Bronchial epithelial cell (primary cell): ENCODE measurements at regions not wholly inside any gene's neighbourhood (a gene's known extent, or its start where the extent isn't known, plus 50 kb on each side); places are given as distances from the start of the nearest gene placed in this dataset.
"Not testable (repeated sequence)": the region's sequence is repeated elsewhere in the genome, so short reads cannot be mapped to it uniquely, and the experiment has no call there.

Experiments used
- DNase-seq: peaks from one replicate; pipeline ENCODE4 v3.0.0-alpha.2; 2010; ENCODE audit warnings: low read depth
- FAIRE-seq: peaks from 2 replicates; lab custom pipeline; 2011; peaks lifted over from hg19 to GRCh38; lab: Jason Lieb, UNC
- H3K27me3 ChIP-seq: 2 replicates; pipeline ENCODE4 v1.5.1; 2011; ENCODE audit warnings: low read length; ENCODE audit not compliant: control insufficient read depth, insufficient read depth
- H3K36me3 ChIP-seq: 2 replicates; pipeline ENCODE4 v1.5.1; 2011; ENCODE audit warnings: low read length; ENCODE audit not compliant: control insufficient read depth, insufficient read depth
- H3K4me3 ChIP-seq: 2 replicates; pipeline ENCODE4 v1.5.1; 2011; ENCODE audit warnings: mild to moderate bottlenecking, low read depth, low read length, control low read depth
- CTCF ChIP-seq: IDR thresholded peaks from 2 replicates; pipeline ENCODE4 v1.5.1; 2011; ENCODE audit warnings: mild to moderate bottlenecking, moderate library complexity, low read length, control low read depth, inconsistent platforms; ENCODE audit not compliant: insufficient read depth, severe bottlenecking

- FAIRE-seq (no peak), DNase-seq (no peak)
- Histone ChIP-seq H3K27me3 (no peaks in the 10 kb centered on the region), H3K36me3 (no peaks in the 10 kb centered on the region), H3K4me3 (no peak overlapping the region)
- no peak for TF ChIP-seq CTCF
Measured at GRCh38 chr6:112936504-112936903, 589.4 kb downstream of the RFPL4B start.

- not testable (repeated sequence) for H3K27me3 ChIP-seq, DNase-seq, H3K4me3 ChIP-seq, FAIRE-seq, H3K36me3 ChIP-seq
Measured at GRCh38 chr6:112937690-112938089, 590.6 kb downstream of the RFPL4B start.

- FAIRE-seq = no peak
- Histone ChIP-seq H3K4me3 (no peak overlapping the region), H3K36me3 (no peaks in the 10 kb centered on the region), H3K27me3 (no peaks in the 10 kb centered on the region)
- no peak for TF ChIP-seq CTCF
- peak; percentile 15 for DNase-seq
Measured at GRCh38 chr6:112938650-112939049, 591.5 kb downstream of the RFPL4B start.

GRCh38 chr6:112939563-112939962 is 592.4 kb downstream of the RFPL4B start:
- Histone ChIP-seq H3K36me3 (no peaks in the 10 kb centered on the region), H3K4me3 (no peak overlapping the region), H3K27me3 (no peaks in the 10 kb centered on the region)
- DNase-seq (no peak), FAIRE-seq (no peak)
- TF ChIP-seq CTCF = no peak

GRCh38 chr6:112941613-112942012 is 594.5 kb downstream of the RFPL4B start:
- no peak for TF ChIP-seq CTCF
- Histone ChIP-seq H3K36me3 (no peaks in the 10 kb centered on the region), H3K27me3 (no peaks in the 10 kb centered on the region), H3K4me3 (no peak overlapping the region)
- no peak for FAIRE-seq
- DNase-seq = no peak

GRCh38 chr6:112946051-112946450 is 598.9 kb downstream of the RFPL4B start:
- DNase-seq (no peak), FAIRE-seq (no peak)
- Histone ChIP-seq H3K27me3 (no peaks in the 10 kb centered on the region), H3K4me3 (no peak overlapping the region), H3K36me3 (no peaks in the 10 kb centered on the region)
- no peak for TF ChIP-seq CTCF
